ENCODE measurements at regions not wholly inside any gene's neighbourhood (a gene's known extent, or its start where the extent isn't known, plus 50 kb on each side); places are given as distances from the start of the nearest gene placed in this dataset.
"Not testable (repeated sequence)": the region's sequence is repeated elsewhere in the genome, so short reads cannot be mapped to it uniquely, and the experiment has no call there.

DNA sequence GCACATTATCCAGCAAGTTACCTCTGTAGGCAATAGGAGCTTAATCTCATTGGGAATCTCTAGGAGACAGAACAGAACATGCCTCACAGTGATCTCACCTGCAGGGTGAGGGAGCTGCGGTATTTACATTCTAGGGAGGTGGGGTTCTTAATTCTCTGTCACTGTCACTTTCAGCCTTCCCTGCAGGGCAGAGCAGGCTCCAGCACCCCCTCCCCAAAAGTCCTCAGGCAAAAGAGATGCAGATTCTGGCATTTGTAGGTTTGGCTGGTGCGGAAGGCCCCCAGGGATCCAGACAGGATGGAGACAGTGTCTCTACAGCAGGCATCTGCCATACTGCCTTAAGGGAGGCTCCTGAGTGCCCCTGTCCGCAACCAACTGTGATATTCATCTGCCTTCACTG, 166.4 kb upstream of the ATP6AP2 start:
- no peak for DNase-seq (ENCODE audit: low spot score)

DNA sequence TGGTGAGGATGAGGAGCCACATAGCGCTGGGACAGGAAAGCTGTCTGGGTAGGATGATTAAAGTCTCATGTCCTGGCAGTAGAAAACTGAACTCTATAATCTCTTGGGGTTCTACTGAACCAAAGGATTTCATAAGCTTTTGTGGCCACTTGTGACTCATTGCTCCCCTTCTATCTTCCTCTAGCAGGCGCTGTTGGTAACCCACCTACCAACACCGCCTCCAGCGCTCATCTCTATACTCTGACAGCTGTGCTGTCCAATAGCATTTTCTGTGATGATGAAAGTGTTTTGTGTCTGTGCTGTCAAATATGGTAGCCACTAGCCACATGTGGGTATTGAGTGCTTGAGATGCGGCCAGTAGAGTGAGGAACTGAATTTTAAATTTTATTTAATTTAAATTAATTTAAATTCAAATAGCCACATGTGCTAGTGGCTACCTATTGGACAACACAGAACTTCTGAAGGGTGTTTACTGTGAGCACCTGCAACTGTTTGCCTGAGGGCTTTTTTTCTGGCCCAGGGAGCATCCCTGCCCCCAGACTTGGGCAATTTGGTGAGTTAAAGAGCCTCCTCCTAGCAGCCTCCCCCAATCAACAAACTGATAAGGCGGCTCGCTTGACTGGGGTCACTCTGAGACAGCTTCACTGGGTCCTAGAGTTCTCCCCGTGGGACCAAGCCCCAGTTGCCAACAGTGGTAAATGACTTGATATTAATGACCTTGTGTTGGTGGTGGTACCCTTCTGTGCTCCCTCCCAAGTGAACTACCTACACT, 169.2 kb upstream of the ATP6AP2 start:
- DNase-seq (ENCODE audit: low spot score), result no peak

DNA sequence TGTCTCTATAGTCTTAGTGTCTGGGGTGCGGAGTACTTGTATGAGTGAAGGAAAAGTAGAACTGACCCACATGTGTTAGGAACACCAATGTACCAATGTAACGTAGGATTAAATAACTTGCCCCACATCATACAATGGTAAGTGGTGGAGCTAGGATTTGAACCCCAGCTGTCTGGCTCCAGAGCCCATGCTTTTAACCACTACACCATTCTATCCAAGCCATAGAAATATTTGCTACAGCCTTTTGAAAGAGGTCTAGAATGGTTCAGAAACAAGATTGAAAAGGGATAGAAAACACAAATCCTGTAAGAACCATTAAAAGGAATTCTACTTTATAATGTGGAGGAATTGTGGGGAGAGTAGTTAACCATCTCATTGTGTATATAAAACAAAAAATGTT, 169.9 kb upstream of the ATP6AP2 start:
- DNase-seq (ENCODE audit: low spot score), result no peak

DNA sequence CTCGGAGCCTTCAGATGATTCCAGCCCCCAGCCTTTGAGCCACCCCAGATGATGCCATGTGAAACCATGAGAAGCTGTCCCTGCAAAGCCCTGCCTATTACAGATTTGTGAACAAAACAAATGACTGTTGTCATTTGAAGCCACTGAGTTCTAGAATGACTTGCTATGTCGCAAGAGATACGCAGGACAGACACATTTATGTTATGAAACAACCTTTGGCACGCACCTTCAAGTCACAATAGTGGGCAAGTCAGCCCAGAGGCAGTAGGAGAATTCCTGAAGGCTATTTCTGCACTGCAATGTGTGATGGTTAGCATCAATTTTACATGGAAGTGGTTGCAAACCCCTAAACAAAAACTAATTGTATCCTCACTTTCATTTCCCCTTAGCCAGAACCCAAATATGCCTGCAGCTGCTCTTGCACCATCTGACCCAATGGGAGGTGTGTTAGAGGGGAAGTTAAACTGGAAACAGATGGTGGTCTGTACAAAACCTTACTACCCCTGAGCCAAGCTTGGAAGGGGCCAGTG, 174.4 kb upstream of the ATP6AP2 start:
- no peak for DNase-seq (ENCODE audit: low spot score)

DNA sequence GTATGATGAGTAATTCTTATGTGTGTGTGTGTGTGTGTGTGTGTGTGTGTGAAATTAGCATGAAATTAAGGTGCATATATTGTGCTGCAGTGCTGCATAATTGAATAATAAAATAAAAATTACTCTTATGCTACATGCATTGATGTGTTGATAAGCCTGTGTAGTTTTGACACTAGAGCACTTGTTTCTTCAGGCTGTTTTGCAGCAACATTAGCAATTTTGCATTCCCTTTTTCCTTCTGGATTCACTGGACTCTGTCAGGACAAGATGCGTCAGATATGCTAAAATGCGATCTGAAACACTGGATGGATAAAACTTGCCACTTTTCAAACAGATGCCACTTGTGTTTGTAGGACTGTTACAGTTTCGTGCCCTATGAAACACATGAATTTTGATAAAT, 175.4 kb upstream of the ATP6AP2 start:
- no peak for DNase-seq (ENCODE audit: low spot score)

DNA sequence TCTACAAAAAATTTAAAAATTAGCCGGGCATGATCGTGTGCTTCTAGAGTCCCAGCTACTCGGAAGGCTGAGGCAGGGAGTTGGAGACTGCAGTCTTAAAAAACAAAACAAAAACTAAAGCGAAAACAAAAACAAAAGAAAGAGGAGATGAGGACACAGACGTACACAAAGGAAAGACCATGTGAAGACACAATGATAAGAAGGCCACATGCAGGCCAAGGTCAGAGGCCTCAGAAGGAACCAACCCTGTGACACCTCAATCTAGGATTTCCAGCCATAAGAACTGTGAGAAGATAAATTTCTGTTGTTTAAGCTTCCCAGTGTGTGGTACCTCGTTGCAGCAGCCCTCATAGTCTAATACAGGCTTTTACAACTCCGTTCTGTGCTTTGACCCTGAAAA, 177.0 kb upstream of the ATP6AP2 start:
- DNase-seq (ENCODE audit: low spot score), result no peak

DNA sequence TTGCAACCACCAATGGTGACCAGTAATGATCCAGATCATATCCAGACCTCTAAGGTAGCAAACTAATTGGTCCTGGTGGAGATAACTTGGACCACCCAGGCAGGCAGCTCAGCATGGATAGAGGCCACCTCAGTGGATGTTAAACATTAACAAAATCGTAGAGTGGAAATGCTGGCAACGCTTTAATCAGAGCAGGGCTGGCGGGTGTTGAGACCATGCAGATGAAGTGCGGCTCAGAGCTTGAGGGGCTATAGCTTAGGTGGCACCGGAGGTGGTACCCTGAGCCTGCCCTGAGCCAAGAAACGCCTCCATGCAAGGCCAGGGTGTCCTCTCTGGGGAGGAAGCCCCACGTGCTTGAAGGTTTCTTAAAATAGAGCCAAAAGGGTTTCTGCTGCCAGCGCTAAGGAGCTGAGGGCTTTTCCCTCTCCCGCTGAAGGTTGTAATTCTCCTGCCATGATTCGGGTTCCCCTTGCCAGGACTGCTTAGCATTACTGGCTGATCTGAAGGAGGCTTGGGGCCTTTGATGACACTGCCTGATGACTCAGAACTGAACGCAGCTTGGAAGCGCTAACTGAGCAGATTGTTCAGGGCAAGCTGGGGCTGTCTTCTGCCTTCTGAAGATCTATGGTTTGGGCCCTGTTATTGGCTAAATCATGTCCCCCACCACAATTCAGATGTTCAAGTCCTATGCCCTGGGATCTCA, 177.8 kb upstream of the ATP6AP2 start:
- no peak for DNase-seq (ENCODE audit: low spot score)

DNA sequence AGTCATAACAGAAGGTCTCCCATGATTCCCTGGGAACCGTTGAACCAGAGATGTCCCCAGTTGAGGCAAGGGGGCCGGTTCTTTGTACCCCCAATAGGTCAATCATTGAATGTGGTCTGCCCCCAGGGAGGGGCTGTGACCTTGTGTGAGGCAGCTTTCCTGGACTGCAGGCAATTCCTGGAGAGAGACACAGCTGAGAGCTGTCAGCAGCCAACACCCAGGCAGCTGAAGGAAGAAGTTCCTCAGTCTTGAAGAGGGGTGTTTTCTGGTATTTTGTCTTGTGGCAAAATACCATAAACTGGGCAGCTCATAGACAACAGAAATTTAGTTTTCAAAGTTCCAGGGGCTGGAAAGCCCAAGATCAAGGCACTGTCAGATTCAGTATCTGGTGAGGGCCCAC, 185.7 kb upstream of the ATP6AP2 start:
- DNase-seq (ENCODE audit: low spot score), result no peak

DNA sequence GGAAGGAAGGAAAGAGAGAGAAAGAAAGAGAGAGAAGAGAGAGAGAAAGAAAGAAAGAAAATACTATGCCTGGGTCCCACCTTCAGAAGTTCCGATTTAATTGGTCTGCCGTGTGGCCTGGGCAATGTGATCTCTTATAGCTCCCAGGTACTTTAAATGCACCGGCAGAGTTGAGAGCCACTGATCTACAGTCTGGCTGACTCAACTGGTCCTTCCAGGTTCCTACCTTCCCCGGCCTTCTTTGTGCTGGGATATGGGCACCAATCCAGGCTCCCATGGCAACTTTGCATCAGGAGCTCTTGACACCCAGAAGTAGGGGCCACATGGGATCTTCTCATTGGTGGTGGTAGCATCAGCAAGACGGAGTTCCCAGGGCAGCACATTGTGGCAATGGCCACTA, 186.5 kb upstream of the ATP6AP2 start:
- DNase-seq (ENCODE audit: low spot score), result no peak

DNA sequence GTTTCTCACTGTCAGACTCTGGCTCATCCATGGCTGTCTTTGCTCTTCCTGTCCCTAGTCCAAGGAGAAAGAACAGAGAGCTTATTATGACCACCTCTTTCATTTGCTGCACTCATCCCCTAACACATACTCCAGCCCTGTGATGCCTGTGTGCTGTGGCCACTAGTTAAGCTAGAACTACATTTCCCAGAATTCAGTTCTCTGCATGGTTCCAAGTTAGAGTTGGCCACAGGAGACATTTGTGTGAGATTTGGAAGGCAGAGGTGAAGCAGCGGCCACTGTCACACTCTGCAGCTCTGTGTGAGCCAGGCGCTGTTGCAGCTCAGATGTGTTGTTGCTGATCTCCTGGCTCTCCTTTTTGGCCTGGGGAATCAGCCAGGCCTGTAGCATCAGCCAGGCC, 188.2 kb upstream of the ATP6AP2 start:
- no peak for DNase-seq (ENCODE audit: low spot score)

DNA sequence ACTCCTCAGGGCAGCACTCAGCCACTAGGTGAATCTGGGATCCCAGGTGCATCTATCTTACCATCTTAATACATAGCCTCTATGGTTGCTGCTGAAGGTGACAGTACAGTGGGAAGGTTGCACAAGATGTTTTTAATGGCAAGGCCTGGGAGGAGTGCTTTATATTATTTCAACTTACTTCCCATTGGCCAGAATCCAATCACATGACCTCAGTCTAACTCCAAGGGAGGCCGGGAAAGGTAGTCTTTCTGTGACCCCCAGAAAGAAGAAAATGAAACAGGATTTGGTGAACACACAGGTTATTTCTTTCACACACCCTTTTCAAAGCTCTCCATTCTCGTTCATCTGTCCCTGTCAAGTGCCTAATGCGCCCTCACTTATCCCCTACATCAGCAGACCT, 189.1 kb upstream of the ATP6AP2 start:
- DNase-seq (ENCODE audit: low spot score), result no peak

DNA sequence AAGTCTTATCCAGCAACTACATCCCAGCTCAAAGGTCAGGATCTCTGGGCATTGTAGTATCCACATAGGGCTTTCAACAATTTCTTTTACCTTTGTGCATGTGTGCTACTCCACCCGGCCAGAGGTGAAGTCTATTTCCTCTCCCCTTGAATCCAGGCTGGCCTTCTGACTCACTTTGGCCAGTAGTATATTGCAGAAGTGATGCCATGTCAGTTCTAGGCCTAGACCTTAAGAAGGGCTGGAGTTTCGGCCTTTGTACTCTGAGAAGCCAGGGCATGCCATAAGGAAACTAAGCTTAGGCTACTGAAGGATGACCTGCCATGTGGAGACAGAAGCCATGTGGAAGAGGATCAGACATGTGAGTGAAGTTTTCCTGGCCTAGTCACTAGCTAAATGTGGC, 191.2 kb upstream of the ATP6AP2 start:
- DNase-seq (ENCODE audit: low spot score), result no peak

DNA sequence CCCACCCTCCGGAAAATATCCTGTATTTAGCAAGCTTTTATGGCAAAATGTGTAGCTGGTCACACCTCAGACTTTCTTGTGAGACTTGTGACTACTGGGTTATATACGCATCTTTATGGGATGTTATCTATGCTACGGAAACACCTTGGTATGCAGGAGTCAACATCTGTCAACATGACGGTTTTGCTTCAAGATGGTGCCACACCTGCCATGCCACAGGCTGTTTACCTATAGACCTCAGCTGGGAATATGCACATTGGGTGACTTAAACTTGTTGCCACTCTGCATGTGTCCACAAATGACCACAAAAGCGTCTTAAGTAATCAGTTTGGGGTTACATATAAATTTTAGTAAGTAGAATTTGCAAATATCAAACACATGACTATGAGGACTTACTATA, 192.3 kb upstream of the ATP6AP2 start:
- no peak for DNase-seq (ENCODE audit: low spot score)

DNA sequence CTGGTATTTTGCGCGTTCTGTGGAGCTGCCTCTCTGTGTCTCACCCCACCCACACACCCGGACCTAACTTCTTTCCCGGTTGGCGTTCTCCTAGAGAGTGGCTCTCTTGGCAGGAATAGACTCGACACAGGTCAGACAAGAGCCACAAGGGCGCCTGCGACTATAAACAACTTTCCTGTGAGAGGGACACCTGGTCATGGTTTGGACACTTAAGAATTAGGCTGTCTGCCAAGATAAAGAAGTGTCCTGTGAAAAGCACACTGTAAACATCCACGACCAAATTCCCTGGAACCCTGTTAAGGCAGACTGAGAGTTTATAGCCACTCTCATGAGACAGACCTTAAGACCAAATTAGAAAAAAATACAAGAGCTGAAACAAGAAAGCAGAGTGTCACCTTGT, 192.9 kb upstream of the ATP6AP2 start:
- DNase-seq (ENCODE audit: low spot score), result not testable (repeated sequence)

DNA sequence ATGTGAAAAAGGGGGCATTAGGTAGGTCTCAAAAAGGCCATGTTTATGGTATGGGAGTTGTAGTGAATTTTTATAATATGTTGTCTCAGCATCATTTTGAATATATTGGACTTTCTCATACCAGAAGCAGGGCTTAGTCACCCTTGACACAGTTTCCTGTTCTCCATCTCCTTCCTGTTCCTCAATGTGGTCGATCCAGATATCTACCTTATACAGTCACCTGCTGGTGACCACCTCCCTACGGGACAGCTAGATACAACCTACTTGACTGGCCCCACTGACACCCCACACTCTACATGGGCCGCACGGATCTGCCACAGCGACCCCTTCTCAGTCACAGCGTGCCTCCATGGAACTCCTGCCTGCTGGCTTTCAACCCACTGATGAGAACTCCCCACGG, 193.5 kb upstream of the ATP6AP2 start:
- not testable (repeated sequence) for DNase-seq (ENCODE audit: low spot score)

DNA sequence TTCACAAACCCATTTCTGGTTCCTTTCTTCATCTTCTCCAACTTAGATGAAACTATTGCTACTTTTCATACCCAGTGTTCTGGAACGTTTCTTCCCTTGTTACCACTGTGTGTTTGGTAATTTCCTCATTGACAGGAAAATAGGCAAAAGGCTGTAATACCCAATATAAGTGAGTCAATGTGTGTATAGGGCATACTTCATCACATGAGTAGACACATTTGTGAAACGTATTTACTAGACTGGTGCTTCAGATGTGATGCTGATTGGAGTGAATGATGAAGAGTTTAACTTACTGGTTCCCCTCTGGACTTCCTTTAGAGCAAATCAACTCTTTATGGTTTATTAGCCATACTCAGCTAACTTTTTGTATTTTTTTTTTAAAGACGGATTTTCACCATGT, 195.1 kb upstream of the ATP6AP2 start:
- no peak for DNase-seq (ENCODE audit: low spot score)

DNA sequence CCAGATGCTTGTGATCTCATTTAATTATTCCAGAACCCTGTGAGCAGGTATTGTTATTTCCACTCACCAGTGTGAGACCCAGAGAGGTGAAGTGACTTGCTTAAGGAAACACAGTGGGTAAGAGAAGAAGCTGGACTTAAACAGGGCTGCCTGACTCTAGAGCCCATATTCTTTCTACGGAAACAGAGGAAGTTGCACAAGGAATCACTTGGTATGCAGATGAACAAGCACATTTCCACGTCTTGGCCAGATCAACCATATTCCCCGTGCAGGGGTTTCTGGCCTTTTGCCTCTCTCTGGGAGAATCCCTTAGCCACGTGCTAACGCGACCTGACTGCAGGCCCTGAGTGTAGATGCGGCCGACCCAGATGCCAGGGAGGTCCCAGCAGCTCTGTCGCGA, 195.5 kb upstream of the ATP6AP2 start:
- no peak for DNase-seq (ENCODE audit: low spot score)

DNA sequence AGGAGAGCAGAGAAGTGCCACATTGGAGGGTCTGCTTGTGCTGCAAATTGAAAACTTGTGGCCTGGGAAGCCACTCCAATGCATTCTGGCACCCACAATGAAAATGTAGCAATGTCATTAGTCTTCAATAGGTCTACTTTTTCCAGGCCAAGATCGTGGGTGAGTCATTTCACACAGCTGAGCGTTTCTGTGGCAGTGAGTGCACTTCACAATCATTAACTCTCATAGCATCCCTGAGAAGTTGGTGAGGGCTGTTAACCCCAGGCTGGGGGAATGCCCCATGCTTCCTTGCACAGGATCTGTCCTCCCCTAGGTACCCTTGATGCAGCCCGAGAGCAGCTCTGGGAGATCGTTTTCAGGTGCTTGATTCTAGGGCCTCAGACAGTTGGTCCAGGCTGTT, 196.8 kb upstream of the ATP6AP2 start:
- DNase-seq (ENCODE audit: low spot score), result no peak

DNA sequence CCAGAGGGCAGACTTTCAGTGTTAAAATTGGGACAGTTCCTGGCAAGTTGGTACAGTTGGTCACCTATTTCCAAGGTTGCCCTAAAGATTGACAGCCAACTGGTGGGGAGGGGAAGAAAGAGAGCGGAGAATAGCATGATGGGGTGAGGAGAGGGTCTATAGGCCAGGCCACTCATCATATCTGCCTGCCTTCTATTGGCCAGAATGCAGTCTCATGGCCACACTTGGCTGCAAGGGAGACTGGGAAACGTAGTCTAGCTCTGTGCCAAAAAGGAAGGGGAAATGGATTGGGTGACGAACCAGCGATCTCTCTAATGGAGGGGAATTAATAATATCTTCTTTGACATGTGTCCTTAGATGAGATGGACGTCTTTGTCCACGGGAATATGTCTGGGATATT, 197.4 kb upstream of the ATP6AP2 start:
- no peak for DNase-seq (ENCODE audit: low spot score)

DNA sequence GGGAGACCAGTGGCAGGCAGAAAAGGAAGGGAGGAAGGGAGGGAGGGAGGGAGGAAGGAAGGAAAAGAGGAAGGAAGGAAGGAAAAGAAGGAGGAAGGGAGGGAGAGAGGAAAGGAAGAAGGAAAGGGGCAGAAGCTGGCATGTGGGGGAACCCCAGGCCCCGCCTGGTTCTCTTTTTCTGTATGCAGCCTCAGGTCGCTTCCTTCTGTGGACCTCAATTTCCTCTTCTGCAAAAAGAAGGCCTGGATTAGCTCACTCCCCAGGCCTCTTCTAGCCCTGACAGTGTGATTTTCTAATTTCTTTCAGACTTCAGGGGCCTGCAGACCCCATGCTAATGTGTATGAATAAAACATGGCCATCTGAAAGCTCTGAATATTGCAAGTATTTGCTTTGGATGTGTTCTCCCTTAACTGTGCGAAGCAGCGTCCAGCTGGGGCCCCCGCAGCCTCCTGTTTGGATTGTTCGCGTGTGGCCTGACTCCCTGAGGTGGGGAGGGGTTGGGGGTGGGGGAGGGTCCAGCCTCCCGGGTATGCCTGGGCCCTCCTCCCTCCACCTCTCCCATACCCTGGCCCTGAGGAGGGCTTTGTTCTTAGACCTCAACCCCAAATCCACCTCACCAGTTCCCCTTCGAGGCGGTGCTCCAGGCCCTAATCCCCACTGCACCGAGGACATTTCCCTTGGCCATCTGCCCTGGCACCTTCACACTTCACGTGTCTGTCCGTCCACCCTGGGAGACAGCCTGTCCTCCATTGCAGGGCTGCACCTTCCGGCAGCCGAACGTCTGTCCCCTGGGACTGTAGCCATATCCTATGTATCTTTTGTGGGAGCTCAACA, 199.9 kb upstream of the ATP6AP2 start:
- no peak for DNase-seq (ENCODE audit: low spot score)

DNA sequence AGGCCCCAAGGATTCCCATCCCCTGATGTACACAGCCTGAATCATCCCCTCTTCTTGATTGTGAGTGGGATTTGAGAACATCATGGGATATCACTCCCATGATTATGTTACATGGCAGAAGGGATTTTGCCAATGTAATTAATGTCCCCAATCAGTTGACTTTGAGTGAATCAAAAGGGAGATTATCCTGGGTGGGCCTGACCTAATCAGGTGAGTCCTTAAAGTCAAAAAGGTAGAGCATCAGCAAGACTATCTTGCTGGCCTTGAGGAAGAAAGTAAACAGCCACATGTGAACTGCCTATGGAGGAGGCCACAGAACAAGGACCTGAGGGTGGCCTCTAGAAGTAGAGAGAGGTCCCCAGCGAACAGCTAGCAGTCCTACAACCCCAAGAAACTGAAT, 203.1 kb upstream of the ATP6AP2 start:
- DNase-seq (ENCODE audit: low spot score), result no peak

DNA sequence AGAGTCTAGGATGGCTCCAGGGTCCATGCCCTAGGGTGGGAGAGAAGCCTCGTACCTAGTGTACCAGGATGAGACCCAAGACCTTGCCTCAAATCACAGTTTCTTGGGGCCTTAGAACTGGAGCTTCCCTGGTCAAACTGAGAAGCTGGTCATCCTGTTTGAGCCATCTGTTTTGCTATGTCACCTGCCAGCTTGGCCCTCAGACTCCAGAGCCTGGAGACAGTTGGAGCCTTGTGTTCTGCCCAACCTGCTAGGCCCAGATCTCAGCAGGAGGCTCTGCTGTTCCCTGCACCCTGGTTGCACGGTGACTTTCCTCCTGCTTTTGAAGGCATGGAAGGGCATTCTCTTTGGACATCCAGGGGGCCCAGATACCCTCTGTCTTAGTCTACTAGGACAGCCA, 206.3 kb upstream of the ATP6AP2 start:
- DNase-seq (ENCODE audit: low spot score), result no peak

DNA sequence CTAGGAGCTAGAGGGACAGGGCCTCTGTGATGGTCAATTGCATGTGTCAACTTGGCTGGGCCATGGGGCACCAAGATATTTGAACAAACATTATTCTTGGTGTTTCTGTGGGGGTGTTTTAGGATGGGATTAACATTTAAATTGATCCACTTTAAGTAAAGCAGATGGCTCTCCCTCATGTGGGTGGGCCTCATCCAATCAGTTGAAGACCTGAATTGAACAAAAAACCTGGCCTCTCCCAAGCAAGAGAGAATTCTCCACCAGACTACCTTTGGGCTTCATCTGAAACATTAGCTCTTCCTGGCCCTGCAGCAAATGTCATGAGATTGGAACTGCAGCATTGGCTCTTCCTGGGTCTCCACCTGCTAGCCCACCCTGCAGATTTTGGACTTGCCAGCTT, 207.1 kb upstream of the ATP6AP2 start:
- no peak for DNase-seq (ENCODE audit: low spot score)
